SU-DHL-6 (cell line): ENCODE measurements at regions not wholly inside any gene's neighbourhood (a gene's known extent, or its start where the extent isn't known, plus 50 kb on each side); places are given as distances from the start of the nearest gene placed in this dataset.

Experiments used
- H2AFZ ChIP-seq: fragments of 200-600 bp; sonication (generic); 2 replicates; pipeline ENCODE4 v1.6.1; 2014; ENCODE audit warnings: low read depth, mild to moderate bottlenecking, moderate library complexity, mixed read lengths, antibody characterized with exemption, low read length; ENCODE audit not compliant: severe bottlenecking
- H3F3A ChIP-seq: fragments of 200-600 bp; shearing (Covaris generic); 2 replicates; pipeline ENCODE4 v1.6.0; 2016; ENCODE audit warnings: antibody characterized with exemption, mild to moderate bottlenecking; ENCODE audit not compliant: insufficient read depth
- H3K27ac ChIP-seq: fragments of 200-600 bp; sonication (generic); 2 replicates; pipeline ENCODE4 v1.5.1; 2016; ENCODE audit warnings: low read depth, mild to moderate bottlenecking, low read length, moderate library complexity, mixed read lengths
- H3K27me3 ChIP-seq: fragments of 200-600 bp; sonication (generic), shearing (Covaris generic); 2 replicates; pipeline ENCODE4 v1.6.0; 2014; ENCODE audit warnings: mild to moderate bottlenecking, low read length
- H3K36me3 ChIP-seq: fragments of 200-600 bp; sonication (generic); 2 replicates; pipeline ENCODE4 v1.6.1; 2014; ENCODE audit warnings: mild to moderate bottlenecking, low read length, mixed read lengths
- H3K4me2 ChIP-seq: fragments of 300-600, 200-600 bp; shearing (Covaris generic), sonication (generic); 2 replicates; pipeline ENCODE4 v1.6.0; 2014; ENCODE audit warnings: low read length, low read depth, mild to moderate bottlenecking; ENCODE audit not compliant: poor library complexity, severe bottlenecking
- H3K4me3 ChIP-seq: fragments of 200-600 bp; sonication (generic); 2 replicates; pipeline ENCODE4 v1.5.1; 2014; ENCODE audit warnings: antibody characterized with exemption, low read length, mild to moderate bottlenecking, mixed read lengths; ENCODE audit not compliant: insufficient read depth, poor library complexity, severe bottlenecking
- H3K79me2 ChIP-seq: fragments of 200-600 bp; sonication (generic); 2 replicates; pipeline ENCODE4 v1.6.1; 2014; ENCODE audit warnings: mild to moderate bottlenecking, low read length, moderate library complexity; ENCODE audit not compliant: insufficient read depth
- H3K9ac ChIP-seq: fragments of 200-600 bp; sonication (generic); 2 replicates; pipeline ENCODE4 v1.7.0; 2014; ENCODE audit warnings: mild to moderate bottlenecking, low read length
- H3K9me2 ChIP-seq: fragments of 200-600 bp; sonication (generic); replicated peaks from 2 replicates; pipeline ENCODE4 v1.6.1; 2014; ENCODE audit warnings: low read length; ENCODE audit not compliant: insufficient read depth
- H3K9me3 ChIP-seq: fragments of 200-600 bp; sonication (generic); 2 replicates; pipeline ENCODE4 v1.6.1; 2014; ENCODE audit warnings: low read length, mixed read lengths; ENCODE audit not compliant: insufficient read depth
- H4K20me1 ChIP-seq: fragments of 200-600 bp; sonication (generic); 2 replicates; pipeline ENCODE4 v1.6.1; 2014; ENCODE audit warnings: low read depth, mild to moderate bottlenecking, antibody characterized with exemption, low read length, moderate library complexity, mixed read lengths
- CTCF ChIP-seq: fragments of 200-600 bp; sonication (generic); IDR thresholded peaks from one replicate; pipeline ENCODE4 v1.5.1; 2017; ENCODE audit warnings: antibody characterized with exemption, mild to moderate bottlenecking, low read length, moderate library complexity; ENCODE audit not compliant: insufficient read depth, poor library complexity, severe bottlenecking
- EZH2phosphoT487 ChIP-seq: fragments of 200-600 bp; sonication (generic), shearing (Covaris generic); conservative IDR thresholded peaks from 2 replicates; pipeline ENCODE4 v1.6.1; 2018; ENCODE audit warnings: mild to moderate bottlenecking, antibody characterized with exemption, low read length, moderate library complexity, mixed read lengths

- Histone ChIP-seq H3K27ac (no peak overlapping the region), H3K4me2 (no peak overlapping the region), H4K20me1 (no peaks in the 10 kb centered on the region), H3K36me3 (0 out of 2 replicates have a peak, but pooled peaks cover 2% of the 10 kb centered on the region), H3K9ac (no peak overlapping the region), H3K9me3 (peaks cover 8% of the 10 kb centered on the region; the same call in 1 of the 2 replicates), H3K9me2 (no peaks in the 10 kb centered on the region), H3K4me3 (no peak overlapping the region), H2AFZ (no peak overlapping the region), H3K79me2 (no peaks in the 10 kb centered on the region), H3K27me3 (no peaks in the 10 kb centered on the region), H3F3A (no peaks in the 10 kb centered on the region)
- TF ChIP-seq CTCF, result no peak
- TF ChIP-seq EZH2phosphoT487, result no peak
Observed at GRCh38 chr3:191792580-191792979, 331.6 kb downstream of the PYDC2 start.

GRCh38 chr3:191795196-191795595 is 334.2 kb downstream of the PYDC2 start:
- H3K79me2 ChIP-seq, result no peaks in the 10 kb centered on the region
- no peak overlapping the region for H3K27ac ChIP-seq
- H3K4me2 ChIP-seq, result no peak overlapping the region
- H3K9me3 ChIP-seq, result peaks cover 8% of the 10 kb centered on the region; the same call in 1 of the 2 replicates
- TF ChIP-seq CTCF (no peak), EZH2phosphoT487 (no peak)
- H3K27me3 ChIP-seq, result no peaks in the 10 kb centered on the region
- H3K36me3 ChIP-seq, result 0 out of 2 replicates have a peak, but pooled peaks cover 2% of the 10 kb centered on the region
- H2AFZ ChIP-seq, result no peak overlapping the region
- H3K4me3 ChIP-seq, result no peak overlapping the region
- H3K9me2 ChIP-seq, result no peaks in the 10 kb centered on the region
- H4K20me1 ChIP-seq, result no peaks in the 10 kb centered on the region
- no peak overlapping the region for H3K9ac ChIP-seq
- no peaks in the 10 kb centered on the region for H3F3A ChIP-seq

GRCh38 chr3:191797271-191797670 is 336.3 kb downstream of the PYDC2 start:
- no peak for TF ChIP-seq CTCF
- no peak for TF ChIP-seq EZH2phosphoT487
- Histone ChIP-seq H2AFZ (no peak overlapping the region), H3K36me3 (0 out of 2 replicates have a peak, but pooled peaks cover 2% of the 10 kb centered on the region), H3K79me2 (no peaks in the 10 kb centered on the region), H3K9me2 (no peaks in the 10 kb centered on the region), H3K4me2 (no peak overlapping the region), H3K4me3 (no peak overlapping the region), H3F3A (no peaks in the 10 kb centered on the region), H3K9ac (no peak overlapping the region), H3K27me3 (no peaks in the 10 kb centered on the region), H3K9me3 (no peaks in the 10 kb centered on the region), H3K27ac (no peak overlapping the region), H4K20me1 (no peaks in the 10 kb centered on the region)
